GM21515 (cell line): ENCODE measurements at regions not wholly inside any gene's neighbourhood (a gene's known extent, or its start where the extent isn't known, plus 50 kb on each side); places are given as distances from the start of the nearest gene placed in this dataset.

ENCODE experiments used
- ATAC-seq: cut with Tn5 transposase; IDR thresholded peaks from one replicate; pipeline ENCODE4 v1.9.1; 2021; ENCODE audit not compliant: unreplicated experiment

DNA sequence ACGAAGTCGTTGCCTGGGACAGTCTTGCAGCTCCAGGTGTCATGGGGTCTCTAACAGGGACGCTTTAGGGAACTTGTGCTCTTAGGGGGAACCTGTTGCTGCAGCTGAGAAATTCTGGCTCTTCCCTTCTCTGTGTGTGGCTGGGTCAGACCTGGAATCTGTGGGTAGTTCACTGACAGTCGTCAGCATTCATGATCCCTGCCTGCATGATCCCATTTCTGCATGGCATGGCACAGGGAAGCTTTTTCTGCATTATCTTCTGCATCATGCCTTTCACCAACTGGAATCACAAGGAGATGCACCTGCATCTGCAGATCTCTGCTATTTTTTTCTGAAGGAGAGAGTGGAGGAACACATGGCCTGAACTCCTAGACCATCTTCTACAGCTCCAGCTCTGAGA is 85.6 kb downstream of the SOX9 start:
- ATAC-seq: no peak

DNA sequence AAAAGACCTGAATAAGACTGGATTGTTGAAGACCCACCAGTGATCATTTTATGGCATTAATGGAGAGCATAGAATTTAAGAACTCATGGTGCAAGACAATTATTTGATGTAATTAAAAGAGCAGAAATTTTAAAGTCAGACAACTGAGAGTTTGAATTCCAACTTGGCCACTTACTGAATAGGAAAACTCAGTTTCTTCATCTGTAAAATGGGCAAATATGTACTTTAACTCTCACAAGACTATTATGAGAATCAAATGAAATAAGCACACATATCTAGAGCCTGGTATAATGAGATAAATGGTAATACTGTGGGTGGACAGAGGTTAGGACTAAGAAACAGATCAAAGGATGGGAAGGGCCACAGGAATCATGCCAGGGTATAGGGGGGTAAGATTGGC is 88.0 kb downstream of the SOX9 start:
- no peak for ATAC-seq

GRCh38 chr17:72212041-72212440 is 91.2 kb downstream of the SOX9 start:
- ATAC-seq: no peak

DNA sequence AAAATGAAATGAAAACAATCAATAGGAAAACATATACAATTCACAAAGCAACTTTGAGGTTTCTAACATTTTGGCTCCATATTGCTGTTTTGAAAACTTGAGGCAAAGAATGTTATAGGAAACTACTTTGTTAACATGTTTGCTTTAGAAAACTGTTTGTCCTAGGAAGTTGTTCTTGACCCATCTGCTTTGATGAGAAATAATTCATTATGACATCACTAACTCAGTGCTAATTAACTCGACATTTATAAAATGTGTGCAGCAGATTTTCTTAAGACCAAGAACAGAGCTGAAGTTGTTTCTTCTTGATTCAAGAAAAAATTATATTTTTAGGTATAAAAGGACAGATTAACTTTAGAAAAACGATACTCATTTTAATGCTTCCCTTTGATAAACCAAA is 94.7 kb downstream of the SOX9 start:
- ATAC-seq: no peak

DNA sequence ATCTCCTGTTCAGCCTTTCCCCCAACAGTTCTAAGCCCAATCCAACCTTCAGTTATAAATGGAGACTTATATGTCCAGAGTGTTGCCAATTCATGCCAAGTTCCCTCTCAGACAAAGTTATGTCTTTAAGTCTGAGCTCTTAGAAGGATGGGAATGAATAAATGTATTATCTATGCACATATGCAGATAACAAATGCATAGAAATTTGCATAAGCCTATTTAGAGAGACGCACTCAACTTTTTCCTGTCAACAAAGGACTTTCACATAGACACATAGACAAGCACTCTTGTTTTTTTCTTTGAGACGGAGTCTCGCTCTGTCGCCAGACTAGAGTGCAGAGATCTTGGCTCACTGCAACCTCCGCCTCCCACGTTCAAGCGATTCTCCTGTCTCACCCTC is 95.1 kb downstream of the SOX9 start:
- ATAC-seq: no peak

DNA sequence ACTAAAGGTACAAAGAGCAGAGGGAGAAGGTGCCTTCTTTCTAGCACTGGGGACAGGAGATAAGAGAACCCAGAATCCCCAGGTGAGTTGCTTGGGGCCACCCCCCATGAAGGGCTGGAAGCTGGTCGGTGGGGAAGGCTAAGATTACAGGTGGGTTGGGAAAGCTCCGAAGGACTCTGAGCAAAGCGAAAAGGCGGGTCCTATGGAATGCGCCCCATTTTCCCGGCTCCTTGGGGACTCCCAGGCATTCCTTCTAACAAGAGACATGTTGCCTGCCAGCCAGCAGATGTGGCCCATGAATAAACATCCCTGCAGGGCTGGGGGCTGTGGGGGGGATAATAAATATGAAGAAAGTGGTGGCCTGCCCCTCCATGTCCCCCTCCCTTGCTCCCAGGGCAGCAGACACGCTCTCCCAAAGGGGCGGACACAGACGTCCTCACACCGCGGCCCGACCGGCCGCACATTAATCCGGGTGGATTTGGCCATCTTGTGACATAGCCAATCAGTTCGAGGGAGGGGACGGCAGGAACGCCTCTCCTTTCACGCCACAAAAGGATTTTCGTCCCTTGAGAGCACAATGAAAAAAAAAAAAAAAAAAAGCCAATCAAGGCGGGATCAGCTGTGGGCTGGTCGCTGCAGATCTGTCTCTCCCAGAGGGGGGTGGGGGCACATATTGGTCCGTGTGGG is 98.5 kb downstream of the SOX9 start:
- ATAC-seq: no peak

- ATAC-seq: no peak
These were observed 99.1 kb downstream of the SOX9 start for GRCh38 chr17:72219824-72220493.

GRCh38 chr17:72222661-72223380 is 102.0 kb downstream of the SOX9 start:
- no peak for ATAC-seq

DNA sequence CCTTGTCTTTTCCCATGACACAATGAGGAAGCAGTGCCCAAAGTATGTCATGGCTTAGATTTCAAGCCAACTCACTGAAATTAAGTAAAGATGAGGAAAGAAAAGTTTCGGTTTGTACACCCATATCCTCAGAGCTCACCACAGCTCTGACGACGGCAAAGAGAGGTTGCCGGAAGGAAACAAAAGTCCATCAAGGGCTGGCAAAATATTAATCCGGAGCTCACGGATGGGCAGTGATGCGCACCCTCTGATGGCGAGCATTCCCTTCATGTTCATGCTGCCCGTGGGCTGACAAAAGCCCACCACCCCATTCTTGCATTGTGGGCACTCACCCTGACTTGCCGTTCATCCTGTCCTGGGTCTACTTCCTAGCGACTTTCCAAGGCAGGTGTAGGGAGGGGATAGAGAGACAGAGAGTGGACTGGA is 103.1 kb downstream of the SOX9 start:
- ATAC-seq: no peak

GRCh38 chr17:72226322-72226721 is 105.5 kb downstream of the SOX9 start:
- ATAC-seq: no peak

DNA sequence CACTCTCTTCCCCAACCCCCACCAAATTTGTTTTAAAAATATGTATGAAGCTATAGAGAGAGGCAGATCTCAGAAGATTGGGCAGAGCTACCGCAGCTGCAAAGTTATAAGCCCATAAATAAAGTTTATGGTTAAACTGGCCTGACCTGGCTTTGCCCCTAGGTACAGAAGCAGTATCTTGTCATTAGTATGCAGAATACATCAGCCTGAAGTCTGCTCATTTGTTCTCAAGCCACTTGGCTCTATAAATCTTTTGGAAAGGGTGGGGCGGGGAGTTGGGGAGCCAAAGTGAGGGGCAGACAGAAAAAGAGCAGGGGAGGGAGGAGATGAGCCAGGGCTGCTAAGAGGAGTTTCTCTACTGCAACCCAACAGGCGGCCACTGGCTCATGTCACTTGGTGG is 113.2 kb downstream of the SOX9 start:
- ATAC-seq: no peak

GRCh38 chr17:72234985-72235384 is 114.2 kb downstream of the SOX9 start:
- no peak for ATAC-seq

GRCh38 chr17:72236980-72237633 is 116.3 kb downstream of the SOX9 start:
- ATAC-seq: no peak

- ATAC-seq: no peak
These were observed 117.4 kb downstream of the SOX9 start for GRCh38 chr17:72238157-72238673.

DNA sequence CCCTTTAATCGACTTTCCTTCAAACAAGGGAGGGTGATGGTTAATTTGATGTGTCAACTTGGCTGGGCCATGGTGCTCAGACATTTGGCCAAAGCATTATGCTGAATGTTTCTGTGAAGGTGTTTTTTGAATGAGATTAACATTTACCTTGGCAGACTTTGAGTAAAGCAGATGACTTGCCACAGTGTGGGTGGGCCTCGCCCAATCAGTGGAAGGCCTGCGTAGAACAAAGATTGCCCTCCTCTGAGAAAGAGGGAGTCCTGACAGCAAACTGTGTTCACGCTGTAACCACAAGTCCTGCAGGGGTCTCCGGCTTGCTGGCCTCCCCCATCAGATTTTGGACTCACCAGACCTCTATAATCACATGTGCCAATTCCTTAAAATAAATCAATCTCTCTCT is 118.7 kb downstream of the SOX9 start:
- ATAC-seq: no peak

DNA sequence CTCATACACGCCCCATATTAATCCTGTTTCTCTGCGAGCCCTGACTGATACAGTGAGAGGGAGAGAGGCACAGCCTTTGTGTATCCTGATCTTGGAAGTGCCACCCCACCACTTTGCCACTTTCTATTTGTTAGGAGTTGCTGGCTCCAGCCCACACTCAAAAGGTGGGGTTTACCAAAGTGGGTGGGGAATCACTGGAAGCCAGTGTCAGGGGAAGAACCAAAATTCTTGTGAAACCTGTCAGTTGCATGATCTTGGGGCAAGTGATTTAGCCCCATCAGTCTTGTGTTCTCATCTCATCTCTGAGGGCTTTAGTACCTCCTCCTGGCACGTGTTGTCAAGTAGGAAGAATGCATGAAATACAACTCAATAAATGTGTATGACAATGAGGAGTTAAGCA is 119.5 kb downstream of the SOX9 start:
- ATAC-seq: no peak

- ATAC-seq: no peak
These were observed 123.7 kb downstream of the SOX9 start for GRCh38 chr17:72244494-72244893.

GRCh38 chr17:72244956-72245355 is 124.1 kb downstream of the SOX9 start:
- no peak for ATAC-seq

DNA sequence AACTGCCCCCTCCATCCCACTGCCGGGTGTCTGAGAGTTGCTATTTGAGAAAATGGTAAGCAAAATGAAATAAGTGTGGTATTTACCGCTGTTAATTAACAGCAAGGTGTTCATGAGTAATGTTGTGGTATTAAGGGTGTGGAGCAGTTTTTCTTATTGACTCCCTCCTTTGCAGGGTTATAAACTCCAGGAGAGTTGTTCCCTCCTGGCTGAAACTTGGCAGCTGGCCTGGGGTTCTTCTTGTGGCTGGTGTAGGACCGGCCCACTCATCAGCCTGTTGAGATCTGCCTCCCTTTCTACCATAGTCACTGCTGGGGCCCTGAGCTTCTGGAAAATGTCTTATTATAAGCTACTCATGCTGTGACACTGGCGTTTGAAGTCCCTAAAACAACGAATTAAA is 128.6 kb downstream of the SOX9 start:
- ATAC-seq: no peak

DNA sequence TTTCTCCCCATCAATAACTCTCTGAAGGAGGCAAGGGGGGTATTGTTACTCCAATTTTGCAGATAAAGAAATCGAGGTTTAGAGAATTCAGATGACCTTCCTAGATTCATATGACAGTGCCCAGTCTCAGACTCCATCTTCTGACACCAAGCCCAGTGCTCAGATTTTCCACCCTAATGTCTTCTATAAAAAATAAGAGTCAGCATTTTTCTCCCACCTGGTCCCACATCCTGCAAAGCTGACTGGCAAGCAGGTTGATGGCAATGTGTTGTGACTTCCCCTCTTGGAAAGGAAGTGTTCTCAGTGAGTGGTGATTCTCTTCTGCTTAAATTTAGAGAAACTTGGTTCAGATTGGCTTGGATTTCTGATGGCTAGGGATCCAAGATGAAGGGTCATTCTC is 129.4 kb downstream of the SOX9 start:
- ATAC-seq: no peak

GRCh38 chr17:72253597-72253996 is 132.8 kb downstream of the SOX9 start:
- ATAC-seq: no peak
